Cardiac fibroblast (primary cell): ENCODE measurements at regions not wholly inside any gene's neighbourhood (a gene's known extent, or its start where the extent isn't known, plus 50 kb on each side); places are given as distances from the start of the nearest gene placed in this dataset.
"Not testable (repeated sequence)": the region's sequence is repeated elsewhere in the genome, so short reads cannot be mapped to it uniquely, and the experiment has no call there.

Experiments used
- DNase-seq, 2 donors: peaks; one replicate each; pipeline versions ENCODE4 v3.0.0 to v3.0.0-alpha.2; 2010; ENCODE audit warnings: low read depth in 2 of 2
- H3K4me3 ChIP-seq, 2 donors: replicated peaks in 1 of 2; 1 replicate in 1 of 2; 2 replicates in 1 of 2; pipeline ENCODE4 v1.5.1; 2011; ENCODE audit warnings: low read depth in 2 of 2, low read length in 2 of 2, mild to moderate bottlenecking in 2 of 2, moderate library complexity in 1 of 2
- TF ChIP-seq, protein P1 (sequence below): IDR thresholded peaks from one replicate; pipeline ENCODE4 v1.5.1; 2011; ENCODE audit warnings: low read depth, mild to moderate bottlenecking, low read length, inconsistent platforms

DNA sequence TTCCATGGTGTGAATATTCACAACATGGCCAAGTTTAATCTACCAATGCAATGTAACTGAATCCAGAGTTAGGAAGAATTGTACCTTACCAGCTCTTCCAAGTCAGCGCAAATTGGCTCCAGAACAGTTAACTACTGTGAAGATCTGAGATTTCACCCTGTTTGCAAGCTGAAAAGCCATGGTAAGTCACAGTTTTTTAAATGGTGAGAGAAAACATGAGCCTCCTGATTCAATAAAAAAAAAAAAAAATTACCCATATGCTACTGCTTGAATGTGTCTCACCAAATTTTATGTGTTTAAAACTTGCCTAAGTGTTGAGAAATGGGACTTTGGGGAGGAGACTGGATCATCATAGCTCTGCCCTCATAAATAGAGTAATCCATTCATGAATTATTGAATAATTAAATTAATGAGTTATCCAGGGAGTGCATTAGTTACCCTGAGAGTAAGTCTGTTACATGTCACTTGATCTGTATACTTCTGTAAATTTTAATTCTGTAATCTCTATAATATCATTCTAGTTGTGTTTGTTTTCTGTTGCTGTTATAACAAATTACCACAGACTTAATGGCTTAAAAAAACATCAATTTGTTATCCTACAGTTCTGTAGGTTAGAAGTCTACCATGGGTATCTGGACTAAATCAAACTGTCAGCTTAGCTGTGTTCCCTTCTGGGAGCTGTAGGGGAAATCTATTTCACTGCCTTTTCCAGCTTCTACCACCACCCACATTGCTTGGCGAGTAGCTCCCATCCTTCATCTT is 1355.9 kb downstream of the GRIK2 start:
- no peak for DNase-seq
- TF ChIP-seq, protein P1, sequence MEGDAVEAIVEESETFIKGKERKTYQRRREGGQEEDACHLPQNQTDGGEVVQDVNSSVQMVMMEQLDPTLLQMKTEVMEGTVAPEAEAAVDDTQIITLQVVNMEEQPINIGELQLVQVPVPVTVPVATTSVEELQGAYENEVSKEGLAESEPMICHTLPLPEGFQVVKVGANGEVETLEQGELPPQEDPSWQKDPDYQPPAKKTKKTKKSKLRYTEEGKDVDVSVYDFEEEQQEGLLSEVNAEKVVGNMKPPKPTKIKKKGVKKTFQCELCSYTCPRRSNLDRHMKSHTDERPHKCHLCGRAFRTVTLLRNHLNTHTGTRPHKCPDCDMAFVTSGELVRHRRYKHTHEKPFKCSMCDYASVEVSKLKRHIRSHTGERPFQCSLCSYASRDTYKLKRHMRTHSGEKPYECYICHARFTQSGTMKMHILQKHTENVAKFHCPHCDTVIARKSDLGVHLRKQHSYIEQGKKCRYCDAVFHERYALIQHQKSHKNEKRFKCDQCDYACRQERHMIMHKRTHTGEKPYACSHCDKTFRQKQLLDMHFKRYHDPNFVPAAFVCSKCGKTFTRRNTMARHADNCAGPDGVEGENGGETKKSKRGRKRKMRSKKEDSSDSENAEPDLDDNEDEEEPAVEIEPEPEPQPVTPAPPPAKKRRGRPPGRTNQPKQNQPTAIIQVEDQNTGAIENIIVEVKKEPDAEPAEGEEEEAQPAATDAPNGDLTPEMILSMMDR = no peak
- H3K4me3 ChIP-seq = no peak overlapping the region

DNA sequence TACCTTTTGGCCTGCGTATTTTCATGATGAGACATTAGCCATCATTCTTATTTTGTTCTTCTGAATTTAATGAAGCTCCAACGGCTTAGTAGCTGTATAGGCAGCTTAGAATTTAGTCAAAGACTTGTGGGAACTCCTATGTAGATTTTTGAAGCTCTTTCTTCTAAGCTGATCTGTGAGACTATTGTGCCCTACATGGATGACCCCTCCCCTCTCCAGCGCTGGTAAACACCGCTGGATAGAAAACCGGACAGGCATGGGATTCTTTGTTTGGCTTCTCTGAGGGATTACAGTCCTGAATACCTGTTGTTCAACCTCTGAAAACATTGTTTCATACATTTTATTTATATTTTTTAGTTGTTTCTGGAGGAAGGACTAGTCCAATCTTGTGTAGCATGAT is 1353.4 kb downstream of the GRIK2 start:
- H3K4me3 ChIP-seq = no peak overlapping the region
- TF ChIP-seq, protein P1 = no peak
- DNase-seq = no peak

DNA sequence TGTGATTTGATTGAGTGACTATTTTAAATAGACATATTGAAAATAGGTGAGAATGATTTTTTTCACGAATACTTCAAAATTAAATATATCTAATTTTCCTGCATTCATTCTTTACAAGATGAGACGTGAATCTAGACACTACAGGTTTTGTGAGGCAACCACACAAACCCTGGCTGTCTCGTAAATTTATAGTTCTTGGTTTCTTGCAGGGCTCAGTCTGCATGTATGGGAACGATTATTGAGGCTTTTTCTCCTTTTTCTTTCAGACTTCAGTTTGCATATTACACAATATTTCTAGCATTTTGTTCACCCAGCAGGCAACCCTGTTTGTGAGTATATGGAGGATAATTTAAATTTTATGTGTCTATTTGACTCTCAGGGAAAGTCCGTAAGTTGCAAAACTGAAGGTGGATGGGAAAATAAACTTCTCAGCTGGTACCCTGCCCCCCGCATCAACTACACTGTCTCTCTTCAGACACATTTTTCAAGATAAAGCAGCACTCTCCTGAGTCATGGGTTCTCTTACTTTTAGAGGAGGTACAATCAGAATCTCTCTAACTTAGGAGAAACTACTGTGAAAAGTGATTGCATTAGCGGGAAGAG is 1349.3 kb downstream of the GRIK2 start:
- no peak for DNase-seq
- TF ChIP-seq, protein P1 = no peak
- no peak overlapping the region for H3K4me3 ChIP-seq

DNA sequence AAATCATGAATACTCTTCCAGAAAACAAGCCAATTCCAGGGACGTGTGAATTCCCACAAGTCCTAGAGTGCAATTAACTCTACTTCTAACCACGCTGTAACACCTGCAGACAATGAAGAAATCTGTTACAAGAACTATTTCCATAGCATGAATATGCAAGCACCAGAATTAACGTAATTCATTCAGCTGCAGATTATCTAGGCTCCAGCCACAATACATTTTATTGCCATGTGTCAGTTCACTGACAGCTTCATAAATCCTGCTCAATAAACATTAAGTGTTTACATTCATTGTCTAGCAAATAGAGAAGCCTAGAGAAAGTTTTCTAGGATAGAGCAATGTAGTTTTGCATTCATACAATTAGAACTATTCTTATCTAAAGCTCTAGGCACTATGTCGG is 1348.5 kb downstream of the GRIK2 start:
- TF ChIP-seq, protein P1 = no peak
- H3K4me3 ChIP-seq = no peak overlapping the region
- no peak for DNase-seq

DNA sequence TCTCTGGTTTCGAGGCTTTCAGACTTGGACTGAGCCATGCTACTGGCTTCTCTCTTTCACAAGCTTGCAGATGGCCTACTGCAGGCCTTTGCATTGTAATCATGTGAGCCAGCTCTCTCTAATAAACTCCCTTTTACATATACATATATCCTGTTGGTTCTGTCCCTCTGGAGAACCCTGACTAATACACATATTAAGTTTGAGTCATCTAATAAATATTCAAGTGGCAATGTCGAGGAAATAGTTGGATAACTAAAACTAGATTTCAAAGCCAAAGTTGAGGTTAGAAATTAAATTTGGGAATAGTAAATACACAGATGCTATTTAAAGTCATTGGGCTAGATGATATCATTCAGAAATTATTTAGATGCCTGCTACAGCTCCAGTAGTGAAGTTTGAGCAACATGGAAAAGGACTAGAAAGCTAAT is 1343.4 kb downstream of the GRIK2 start:
- peak; percentile 1 to 2 for DNase-seq
- TF ChIP-seq, protein P1 = no peak
- H3K4me3 ChIP-seq = no peak overlapping the region

DNA sequence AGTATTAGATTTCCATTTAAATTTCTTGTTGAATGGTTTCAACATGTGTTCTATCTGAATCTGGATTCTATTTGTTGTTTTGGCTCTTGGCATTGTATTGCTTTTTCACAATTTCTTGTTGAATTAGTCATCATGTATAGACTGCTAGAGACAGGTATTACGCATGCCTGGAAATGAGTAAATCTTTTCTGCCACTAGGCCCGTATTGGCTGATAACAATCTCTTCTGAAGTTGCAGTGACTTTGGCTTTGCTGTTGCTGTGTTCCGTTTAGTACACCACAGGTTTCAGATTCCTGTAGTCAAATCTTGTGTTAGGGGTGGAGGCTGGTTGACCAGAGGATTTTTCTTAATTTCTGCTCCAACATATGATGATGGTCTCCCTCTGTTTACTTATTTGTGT is 1339.4 kb downstream of the GRIK2 start:
- no peak overlapping the region for H3K4me3 ChIP-seq
- DNase-seq = no peak
- TF ChIP-seq, protein P1 = no peak

DNA sequence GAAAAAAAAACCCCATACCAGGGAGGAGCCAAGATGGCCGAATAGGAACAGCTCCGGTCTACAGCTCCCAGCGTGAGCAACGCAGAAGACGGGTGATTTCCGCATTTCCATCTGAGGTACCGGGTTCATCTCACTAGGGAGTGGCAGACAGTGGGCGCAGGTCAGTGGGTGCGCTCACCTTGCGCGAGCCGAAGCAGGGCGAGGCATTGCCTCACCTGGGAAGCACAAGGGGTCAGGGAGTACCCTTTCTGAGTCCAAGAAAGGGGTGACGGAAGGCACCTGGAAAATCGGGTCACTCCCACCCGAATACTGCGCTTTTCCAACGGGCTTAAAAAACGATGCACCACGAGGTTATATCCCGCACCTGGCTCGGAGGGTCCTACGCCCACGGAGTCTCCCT is 1328.6 kb downstream of the GRIK2 start:
- H3K4me3 ChIP-seq, DNase-seq: not testable (repeated sequence)
